ENCODE measurements at regions not wholly inside any gene's neighbourhood (a gene's known extent, or its start where the extent isn't known, plus 50 kb on each side); places are given as distances from the start of the nearest gene placed in this dataset.
"Not testable (repeated sequence)": the region's sequence is repeated elsewhere in the genome, so short reads cannot be mapped to it uniquely, and the experiment has no call there.

GRCh38 chr20:51284176-51284575, 258.3 kb downstream of the NFATC2 start:
- Histone ChIP-seq H3K9ac (ENCODE audit: low read depth, low read length) (no peak overlapping the region), H3K4me1 (ENCODE audit: control insufficient read depth, insufficient read depth, low read length) (no peaks in the 10 kb centered on the region), H3K4me3 (ENCODE audit: low read depth, low read length) (no peak overlapping the region), H3K36me3 (ENCODE audit: control insufficient read depth, insufficient read depth, low read length) (no peaks in the 10 kb centered on the region), H3K9me3 (ENCODE audit: control insufficient read depth, insufficient read depth, low read length) (no peaks in the 10 kb centered on the region), H3K27me3 (ENCODE audit: control insufficient read depth, insufficient read depth, low read length) (no peaks in the 10 kb centered on the region; the same call in 1 of the 2 replicates), H3K27ac (ENCODE audit: low read depth, low read length) (no peak overlapping the region)

GRCh38 chr20:51281521-51281920, 258.6 kb upstream of the KCNG1 start:
- Histone ChIP-seq H3K27ac (ENCODE audit: low read depth, low read length) (no peak overlapping the region), H3K4me1 (ENCODE audit: control insufficient read depth, insufficient read depth, low read length) (no peaks in the 10 kb centered on the region), H3K9me3 (ENCODE audit: control insufficient read depth, insufficient read depth, low read length) (no peaks in the 10 kb centered on the region), H3K4me3 (ENCODE audit: low read depth, low read length) (no peak overlapping the region), H3K9ac (ENCODE audit: low read depth, low read length) (no peak overlapping the region), H3K27me3 (ENCODE audit: control insufficient read depth, insufficient read depth, low read length) (no peaks in the 10 kb centered on the region), H3K36me3 (ENCODE audit: control insufficient read depth, insufficient read depth, low read length) (no peaks in the 10 kb centered on the region)

- no peak overlapping the region for H3K4me3 ChIP-seq (ENCODE audit: low read depth, low read length)
- H3K27me3 ChIP-seq (ENCODE audit: control insufficient read depth, insufficient read depth, low read length): no peaks in the 10 kb centered on the region
- no peaks in the 10 kb centered on the region for H3K36me3 ChIP-seq (ENCODE audit: control insufficient read depth, insufficient read depth, low read length)
- no peaks in the 10 kb centered on the region for H3K4me1 ChIP-seq (ENCODE audit: control insufficient read depth, insufficient read depth, low read length)
- no peaks in the 10 kb centered on the region for H3K9me3 ChIP-seq (ENCODE audit: control insufficient read depth, insufficient read depth, low read length)
- no peak overlapping the region for H3K9ac ChIP-seq (ENCODE audit: low read depth, low read length)
- H3K27ac ChIP-seq (ENCODE audit: low read depth, low read length): no peak overlapping the region
Observed at GRCh38 chr20:51280047-51280446, 257.1 kb upstream of the KCNG1 start.

- H3K9ac ChIP-seq (ENCODE audit: low read depth, low read length): no peak overlapping the region
- H3K9me3 ChIP-seq (ENCODE audit: control insufficient read depth, insufficient read depth, low read length): no peaks in the 10 kb centered on the region
- H3K4me3 ChIP-seq (ENCODE audit: low read depth, low read length): no peak overlapping the region
- H3K4me1 ChIP-seq (ENCODE audit: control insufficient read depth, insufficient read depth, low read length): no peaks in the 10 kb centered on the region
- no peaks in the 10 kb centered on the region for H3K27me3 ChIP-seq (ENCODE audit: control insufficient read depth, insufficient read depth, low read length)
- H3K36me3 ChIP-seq (ENCODE audit: control insufficient read depth, insufficient read depth, low read length): no peaks in the 10 kb centered on the region
- no peak overlapping the region for H3K27ac ChIP-seq (ENCODE audit: low read depth, low read length)
Observed at GRCh38 chr20:51277961-51278360, 255.1 kb upstream of the KCNG1 start.

GRCh38 chr20:51276296-51276695, 253.4 kb upstream of the KCNG1 start:
- no peak overlapping the region for H3K9ac ChIP-seq (ENCODE audit: low read depth, low read length)
- H3K36me3 ChIP-seq (ENCODE audit: control insufficient read depth, insufficient read depth, low read length): no peaks in the 10 kb centered on the region
- H3K4me1 ChIP-seq (ENCODE audit: control insufficient read depth, insufficient read depth, low read length): no peaks in the 10 kb centered on the region
- no peaks in the 10 kb centered on the region for H3K27me3 ChIP-seq (ENCODE audit: control insufficient read depth, insufficient read depth, low read length)
- no peak overlapping the region for H3K4me3 ChIP-seq (ENCODE audit: low read depth, low read length)
- H3K27ac ChIP-seq (ENCODE audit: low read depth, low read length): no peak overlapping the region
- no peaks in the 10 kb centered on the region for H3K9me3 ChIP-seq (ENCODE audit: control insufficient read depth, insufficient read depth, low read length)

- Histone ChIP-seq H3K4me3 (ENCODE audit: low read depth, low read length) (no peak overlapping the region), H3K9me3 (ENCODE audit: control insufficient read depth, insufficient read depth, low read length) (no peaks in the 10 kb centered on the region), H3K27ac (ENCODE audit: low read depth, low read length) (no peak overlapping the region), H3K9ac (ENCODE audit: low read depth, low read length) (no peak overlapping the region), H3K4me1 (ENCODE audit: control insufficient read depth, insufficient read depth, low read length) (no peaks in the 10 kb centered on the region), H3K36me3 (ENCODE audit: control insufficient read depth, insufficient read depth, low read length) (no peaks in the 10 kb centered on the region), H3K27me3 (ENCODE audit: control insufficient read depth, insufficient read depth, low read length) (no peaks in the 10 kb centered on the region)
Observed at GRCh38 chr20:51275826-51276225, 252.9 kb upstream of the KCNG1 start.

- H3K4me3 ChIP-seq (ENCODE audit: low read depth, low read length): no peak overlapping the region
- no peaks in the 10 kb centered on the region for H3K36me3 ChIP-seq (ENCODE audit: control insufficient read depth, insufficient read depth, low read length)
- H3K9ac ChIP-seq (ENCODE audit: low read depth, low read length): no peak overlapping the region
- no peak overlapping the region for H3K27ac ChIP-seq (ENCODE audit: low read depth, low read length)
- H3K4me1 ChIP-seq (ENCODE audit: control insufficient read depth, insufficient read depth, low read length): no peaks in the 10 kb centered on the region
- H3K9me3 ChIP-seq (ENCODE audit: control insufficient read depth, insufficient read depth, low read length): no peaks in the 10 kb centered on the region
- H3K27me3 ChIP-seq (ENCODE audit: control insufficient read depth, insufficient read depth, low read length): no peaks in the 10 kb centered on the region
Observed at GRCh38 chr20:51275181-51275580, 252.3 kb upstream of the KCNG1 start.

GRCh38 chr20:51272401-51272800, 249.5 kb upstream of the KCNG1 start:
- Histone ChIP-seq H3K4me1 (ENCODE audit: control insufficient read depth, insufficient read depth, low read length) (no peaks in the 10 kb centered on the region), H3K27me3 (ENCODE audit: control insufficient read depth, insufficient read depth, low read length) (no peaks in the 10 kb centered on the region), H3K9ac (ENCODE audit: low read depth, low read length) (no peak overlapping the region), H3K36me3 (ENCODE audit: control insufficient read depth, insufficient read depth, low read length) (no peaks in the 10 kb centered on the region), H3K9me3 (ENCODE audit: control insufficient read depth, insufficient read depth, low read length) (no peaks in the 10 kb centered on the region), H3K4me3 (ENCODE audit: low read depth, low read length) (no peak overlapping the region), H3K27ac (ENCODE audit: low read depth, low read length) (no peak overlapping the region)

GRCh38 chr20:51271931-51272330, 249.0 kb upstream of the KCNG1 start:
- no peak overlapping the region for H3K27ac ChIP-seq (ENCODE audit: low read depth, low read length)
- H3K4me1 ChIP-seq (ENCODE audit: control insufficient read depth, insufficient read depth, low read length): no peaks in the 10 kb centered on the region
- no peaks in the 10 kb centered on the region for H3K9me3 ChIP-seq (ENCODE audit: control insufficient read depth, insufficient read depth, low read length)
- no peaks in the 10 kb centered on the region for H3K36me3 ChIP-seq (ENCODE audit: control insufficient read depth, insufficient read depth, low read length)
- no peaks in the 10 kb centered on the region for H3K27me3 ChIP-seq (ENCODE audit: control insufficient read depth, insufficient read depth, low read length)
- H3K9ac ChIP-seq (ENCODE audit: low read depth, low read length): no peak overlapping the region
- H3K4me3 ChIP-seq (ENCODE audit: low read depth, low read length): no peak overlapping the region

- not testable (repeated sequence) for H3K4me1 ChIP-seq (ENCODE audit: control insufficient read depth, insufficient read depth, low read length); H3K9me3 ChIP-seq (ENCODE audit: control insufficient read depth, insufficient read depth, low read length); H3K4me3 ChIP-seq (ENCODE audit: low read depth, low read length); H3K27ac ChIP-seq (ENCODE audit: low read depth, low read length); H3K9ac ChIP-seq (ENCODE audit: low read depth, low read length); H3K36me3 ChIP-seq (ENCODE audit: control insufficient read depth, insufficient read depth, low read length); H3K27me3 ChIP-seq (ENCODE audit: control insufficient read depth, insufficient read depth, low read length)
Observed at GRCh38 chr20:51271289-51271688, 248.4 kb upstream of the KCNG1 start.

GRCh38 chr20:51269671-51270070, 246.8 kb upstream of the KCNG1 start:
- Histone ChIP-seq H3K4me3 (ENCODE audit: low read depth, low read length) (no peak overlapping the region), H3K36me3 (ENCODE audit: control insufficient read depth, insufficient read depth, low read length) (no peaks in the 10 kb centered on the region), H3K9me3 (ENCODE audit: control insufficient read depth, insufficient read depth, low read length) (peaks cover 11% of the 10 kb centered on the region)

GRCh38 chr20:51267679-51268078, 244.8 kb upstream of the KCNG1 start:
- no peak overlapping the region for H3K27ac ChIP-seq (ENCODE audit: low read depth, low read length)
- H3K4me3 ChIP-seq (ENCODE audit: low read depth, low read length): no peak overlapping the region
- H3K27me3 ChIP-seq (ENCODE audit: control insufficient read depth, insufficient read depth, low read length): no peaks in the 10 kb centered on the region
- H3K9me3 ChIP-seq (ENCODE audit: control insufficient read depth, insufficient read depth, low read length): peaks cover 13% of the 10 kb centered on the region
- no peaks in the 10 kb centered on the region for H3K36me3 ChIP-seq (ENCODE audit: control insufficient read depth, insufficient read depth, low read length)
- no peaks in the 10 kb centered on the region for H3K4me1 ChIP-seq (ENCODE audit: control insufficient read depth, insufficient read depth, low read length)
- H3K9ac ChIP-seq (ENCODE audit: low read depth, low read length): no peak overlapping the region

More at GRCh38 chr20:51269671-51270070, 246.8 kb upstream of the KCNG1 start:
- Histone ChIP-seq H3K9ac (ENCODE audit: low read depth, low read length) (no peak overlapping the region), H3K27me3 (ENCODE audit: control insufficient read depth, insufficient read depth, low read length) (no peaks in the 10 kb centered on the region), H3K27ac (ENCODE audit: low read depth, low read length) (no peak overlapping the region), H3K4me1 (ENCODE audit: control insufficient read depth, insufficient read depth, low read length) (no peaks in the 10 kb centered on the region)
